ENCODE measurements at regions not wholly inside any gene's neighbourhood (a gene's known extent, or its start where the extent isn't known, plus 50 kb on each side); places are given as distances from the start of the nearest gene placed in this dataset.

DNA sequence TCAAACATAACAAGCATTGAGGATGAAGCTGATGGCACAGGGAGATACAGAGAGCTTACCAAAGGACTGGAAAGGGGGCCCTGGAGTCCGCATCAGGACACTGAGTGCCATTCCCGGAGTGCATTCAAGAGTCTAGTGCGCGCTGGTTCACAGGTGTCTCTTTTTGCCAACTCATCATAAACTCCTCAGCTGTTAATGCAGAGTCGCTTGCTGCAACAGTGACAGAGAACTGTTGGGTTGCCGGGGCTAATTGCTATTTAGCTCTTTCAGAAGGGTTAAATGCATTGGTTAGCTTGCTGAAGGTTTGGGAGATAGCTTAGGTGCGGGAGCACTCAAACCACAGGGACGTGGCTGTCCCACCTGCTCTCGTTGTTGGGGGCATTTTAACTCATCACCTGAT, 1091.6 kb upstream of the EEF2KMT start:
- no peak for TF ChIP-seq CTCF (IDR thresholded peaks at IDR 0.05; ENCODE audit: partially characterized antibody, unreplicated experiment)
- no peak for DNase-seq
- no peak overlapping the region for H3K27ac Mint-ChIP-seq (ENCODE audit: unreplicated experiment)
- H3K4me1 Mint-ChIP-seq (ENCODE audit: low read depth, unreplicated experiment), result peaks cover 4% of the 10 kb centered on the region
- no peaks in the 10 kb centered on the region for H3K27me3 Mint-ChIP-seq (ENCODE audit: unreplicated experiment)
- H3K9me3 Mint-ChIP-seq (ENCODE audit: unreplicated experiment), result peaks cover 2% of the 10 kb centered on the region
- no peak overlapping the region for H3K4me3 Mint-ChIP-seq (ENCODE audit: unreplicated experiment)
- peaks cover 2% of the 10 kb centered on the region for H3K36me3 Mint-ChIP-seq (ENCODE audit: unreplicated experiment)

- no peaks in the 10 kb centered on the region for H3K36me3 Mint-ChIP-seq (ENCODE audit: unreplicated experiment)
- H3K4me1 Mint-ChIP-seq (ENCODE audit: low read depth, unreplicated experiment), result peaks cover 14% of the 10 kb centered on the region
- peaks cover 4% of the 10 kb centered on the region for H3K9me3 Mint-ChIP-seq (ENCODE audit: unreplicated experiment)
- no peak for DNase-seq
- TF ChIP-seq CTCF (IDR thresholded peaks at IDR 0.05; ENCODE audit: partially characterized antibody, unreplicated experiment), result no peak
- no peak overlapping the region for H3K27ac Mint-ChIP-seq (ENCODE audit: unreplicated experiment)
- no peak overlapping the region for H3K4me3 Mint-ChIP-seq (ENCODE audit: unreplicated experiment)
- H3K27me3 Mint-ChIP-seq (ENCODE audit: unreplicated experiment), result peaks cover 2% of the 10 kb centered on the region
Measured at GRCh38 chr16:6177616-6178180, 1080.1 kb upstream of the EEF2KMT start.

GRCh38 chr16:6170022-6170421, 1072.4 kb upstream of the EEF2KMT start:
- Mint-ChIP-seq H3K4me1 (ENCODE audit: low read depth, unreplicated experiment) (peaks cover 5% of the 10 kb centered on the region), H3K4me3 (ENCODE audit: unreplicated experiment) (no peak overlapping the region), H3K27me3 (ENCODE audit: unreplicated experiment) (no peaks in the 10 kb centered on the region), H3K9me3 (ENCODE audit: unreplicated experiment) (peaks cover 4% of the 10 kb centered on the region), H3K27ac (ENCODE audit: unreplicated experiment) (no peak overlapping the region), H3K36me3 (ENCODE audit: unreplicated experiment) (peaks cover 5% of the 10 kb centered on the region)
- DNase-seq, result no peak
- no peak for TF ChIP-seq CTCF (IDR thresholded peaks at IDR 0.05; ENCODE audit: partially characterized antibody, unreplicated experiment)

DNA sequence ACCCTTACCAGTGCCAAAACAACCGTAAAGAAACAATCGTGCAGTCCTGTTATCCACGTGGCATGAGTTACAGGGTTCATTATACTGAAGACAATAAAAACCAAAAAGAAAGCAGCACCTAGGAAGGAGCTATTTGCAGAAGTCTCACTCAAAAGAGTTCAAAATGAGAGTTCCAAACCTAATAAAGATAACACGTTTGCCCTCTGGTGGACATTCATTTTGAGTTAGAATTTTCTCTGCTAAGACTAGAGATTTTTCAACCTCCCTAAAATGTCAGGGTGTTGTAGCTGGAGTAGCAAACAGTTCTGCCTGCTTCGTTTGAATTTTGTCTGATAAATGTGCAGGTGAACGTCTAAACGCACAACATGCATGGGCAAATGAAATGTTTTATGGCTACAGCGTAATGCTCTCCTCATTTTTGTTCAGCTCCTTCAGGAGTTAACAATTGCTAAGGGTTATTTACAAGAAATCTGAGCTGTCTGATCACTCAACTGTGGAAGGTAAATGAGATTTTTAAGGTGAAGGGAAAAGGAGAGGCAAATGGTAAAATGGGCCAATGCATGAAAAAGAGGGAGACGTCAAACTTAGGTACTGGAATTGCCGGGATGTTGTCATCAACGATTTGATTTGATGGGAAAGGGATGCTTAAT, 1067.9 kb upstream of the EEF2KMT start:
- DNase-seq, result no peak
- peaks cover 8% of the 10 kb centered on the region for H3K9me3 Mint-ChIP-seq (ENCODE audit: unreplicated experiment)
- H3K4me3 Mint-ChIP-seq (ENCODE audit: unreplicated experiment), result no peak overlapping the region
- no peaks in the 10 kb centered on the region for H3K27me3 Mint-ChIP-seq (ENCODE audit: unreplicated experiment)
- H3K4me1 Mint-ChIP-seq (ENCODE audit: low read depth, unreplicated experiment), result no peaks in the 10 kb centered on the region
- no peak overlapping the region for H3K27ac Mint-ChIP-seq (ENCODE audit: unreplicated experiment)
- TF ChIP-seq CTCF (IDR thresholded peaks at IDR 0.05; ENCODE audit: partially characterized antibody, unreplicated experiment), result peak; percentile 51
- H3K36me3 Mint-ChIP-seq (ENCODE audit: unreplicated experiment), result peaks cover 5% of the 10 kb centered on the region

GRCh38 chr16:6160871-6161270, 1063.3 kb upstream of the EEF2KMT start:
- TF ChIP-seq CTCF (IDR thresholded peaks at IDR 0.05; ENCODE audit: partially characterized antibody, unreplicated experiment), result no peak
- Mint-ChIP-seq H3K27ac (ENCODE audit: unreplicated experiment) (no peak overlapping the region), H3K4me1 (ENCODE audit: low read depth, unreplicated experiment) (peaks cover 2% of the 10 kb centered on the region), H3K36me3 (ENCODE audit: unreplicated experiment) (no peaks in the 10 kb centered on the region), H3K9me3 (ENCODE audit: unreplicated experiment) (peaks cover 5% of the 10 kb centered on the region), H3K27me3 (ENCODE audit: unreplicated experiment) (no peaks in the 10 kb centered on the region), H3K4me3 (ENCODE audit: unreplicated experiment) (no peak overlapping the region)
- no peak for DNase-seq

Measured in glutamatergic neuron (in vitro differentiated cells).